Common myeloid progenitor, CD34-positive (primary cell): ENCODE measurements at regions not wholly inside any gene's neighbourhood (a gene's known extent, or its start where the extent isn't known, plus 50 kb on each side); places are given as distances from the start of the nearest gene placed in this dataset.
A peak's percentile ranks its signal among the peaks of the same experiment; 100 is the strongest.
"Not testable (repeated sequence)": the region's sequence is repeated elsewhere in the genome, so short reads cannot be mapped to it uniquely, and the experiment has no call there.

ENCODE experiments used
- CTCF ChIA-PET: fragments of 350-600 bp; sonication (Branson Sonifier 250); formaldehyde crosslinking; loops from one replicate; lab custom pipeline; 2021; ENCODE audit warnings: antibody characterized with exemption; lab: Charles Lee
- POLR2A ChIA-PET: fragments of 350-600 bp; sonication (Branson Sonifier 250); formaldehyde crosslinking; loops from one replicate; lab custom pipeline; 2021; ENCODE audit warnings: antibody characterized with exemption; lab: Charles Lee
- DNase-seq, 3 donors: peaks; one replicate each; pipeline versions ENCODE4 v3.0.0 to v3.0.0-alpha.2; 2013
- H3K27ac ChIP-seq, 2 experiments: 1 replicate in 1 of 2; 2 replicates in 1 of 2; pipeline ENCODE4 v1.7.0; 2013; ENCODE audit warnings: inconsistent platforms in 2 of 2, low read length in 2 of 2, mild to moderate bottlenecking in 2 of 2, low read depth in 1 of 2, moderate library complexity in 1 of 2; ENCODE audit not compliant: severe bottlenecking in 2 of 2, insufficient read depth in 1 of 2, poor library complexity in 1 of 2
- H3K27me3 ChIP-seq, 5 experiments: replicated peaks in 2 of 5; 1 replicate in 3 of 5; 2 replicates in 2 of 5; pipeline versions ENCODE4 v1.6.1 to v1.7.0; 2013; ENCODE audit warnings: low read length in 4 of 5, mild to moderate bottlenecking in 2 of 5, moderate library complexity in 2 of 5, inconsistent platforms in 1 of 5; ENCODE audit not compliant: insufficient read depth in 5 of 5, control insufficient read depth in 4 of 5
- H3K36me3 ChIP-seq, 4 experiments: 1 replicate in 2 of 4; 2 replicates in 2 of 4; pipeline versions ENCODE4 v1.6.1 to v1.7.0; 2013; ENCODE audit warnings: low read length in 3 of 4, control low read depth in 1 of 4, mild to moderate bottlenecking in 1 of 4; ENCODE audit not compliant: control insufficient read depth in 4 of 4, insufficient read depth in 4 of 4
- H3K4me1 ChIP-seq, 4 experiments: 1 replicate in 3 of 4; 2 replicates in 1 of 4; pipeline versions ENCODE4 v1.6.1 to v1.7.1; 2013; ENCODE audit warnings: low read length in 3 of 4, mild to moderate bottlenecking in 3 of 4, control low read depth in 1 of 4, inconsistent platforms in 1 of 4, moderate library complexity in 1 of 4; ENCODE audit not compliant: control insufficient read depth in 4 of 4, insufficient read depth in 4 of 4; ENCODE audit errors: control extremely low read depth in 1 of 4
- H3K4me3 ChIP-seq, 7 experiments: 1 replicate in 4 of 7; 2 replicates in 3 of 7; pipeline versions ENCODE4 v1.5.1 to v1.7.0; 2013; ENCODE audit warnings: mild to moderate bottlenecking in 7 of 7, low read length in 6 of 7, moderate library complexity in 6 of 7, inconsistent platforms in 2 of 7, low read depth in 2 of 7, control low read depth in 1 of 7; ENCODE audit not compliant: insufficient read depth in 4 of 7, control insufficient read depth in 1 of 7; ENCODE audit errors: extremely low read depth in 1 of 7
- H3K9me3 ChIP-seq, 5 experiments: 1 replicate in 4 of 5; 2 replicates in 1 of 5; pipeline versions ENCODE4 v1.6.1 to v1.7.1; 2013; ENCODE audit warnings: low read length in 4 of 5, mild to moderate bottlenecking in 2 of 5, inconsistent platforms in 1 of 5, low read depth in 1 of 5, moderate library complexity in 1 of 5; ENCODE audit not compliant: control insufficient read depth in 4 of 5, insufficient read depth in 2 of 5; ENCODE audit errors: control extremely low read depth in 1 of 5
- WGBS: methylation state at CpG from one replicate; pipeline ENCODE4 v1.1.5; 2013; ENCODE audit not compliant: insufficient coverage; 5-methylcytosine and 5-hydroxymethylcytosine counted together

DNA sequence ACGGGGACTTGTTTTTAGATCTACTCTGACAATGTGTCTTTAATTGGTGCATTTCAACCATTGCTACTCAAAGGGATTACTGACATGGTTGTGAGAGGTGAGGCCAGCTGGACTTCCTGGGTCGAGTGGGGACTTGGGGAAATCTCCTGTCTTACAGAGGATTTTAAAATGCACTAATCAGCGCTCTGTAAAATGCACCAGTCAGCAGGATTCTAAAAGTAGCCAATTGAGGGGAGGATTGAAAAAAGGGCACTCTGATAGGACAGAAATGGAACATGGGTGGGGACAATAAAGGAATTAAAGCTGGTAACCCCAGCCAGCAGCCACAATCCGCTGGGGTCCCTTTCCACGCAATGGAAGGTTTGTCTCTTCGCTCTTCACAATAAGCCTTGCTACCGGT lies 122.5 kb upstream of the SNRPN start:
- ChIA-PET POLR2A (no interaction called here), CTCF (no interaction called here)
- H3K9me3 ChIP-seq: no peaks in the 10 kb centered on the region
- no peaks in the 10 kb centered on the region for H3K27me3 ChIP-seq
- H3K4me1 ChIP-seq: no peaks in the 10 kb centered on the region
- no peaks in the 10 kb centered on the region for H3K36me3 ChIP-seq
- 96% methylated on average over 5 of the region's 7 CpGs for WGBS
- DNase-seq: no peak
- no peak overlapping the region for H3K4me3 ChIP-seq
- no peak overlapping the region for H3K27ac ChIP-seq

DNA sequence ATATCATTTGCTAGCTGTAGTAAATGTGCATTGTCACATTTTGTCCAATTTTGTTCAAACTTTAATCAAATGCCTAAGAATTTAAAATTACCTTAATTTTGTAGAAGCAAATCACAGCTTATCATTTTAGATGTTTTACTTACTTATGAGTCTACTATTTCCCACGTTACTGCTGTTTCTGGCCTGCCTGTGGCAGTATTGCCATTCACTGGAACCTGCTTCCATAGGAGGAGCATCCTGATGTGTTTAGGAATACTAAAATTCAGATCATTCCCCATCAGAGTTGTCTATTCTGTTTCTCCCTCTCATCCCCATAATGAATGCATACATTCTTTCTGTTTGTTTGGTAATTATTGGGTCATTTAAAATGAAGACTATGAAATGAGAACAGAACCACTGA lies 119.5 kb upstream of the SNRPN start:
- Histone ChIP-seq H3K36me3 (no peaks in the 10 kb centered on the region), H3K4me3 (no peak overlapping the region), H3K4me1 (no peaks in the 10 kb centered on the region), H3K9me3 (peaks cover 0 to 9% (median 3%) of the 10 kb centered on the region in 5 experiments), H3K27me3 (no peaks in the 10 kb centered on the region), H3K27ac (no peak overlapping the region)
- CTCF ChIA-PET: no interaction called here
- POLR2A ChIA-PET: no interaction called here
- DNase-seq: no peak
- WGBS: no CpG with 5 or more reads among the region's 1 CpG

DNA sequence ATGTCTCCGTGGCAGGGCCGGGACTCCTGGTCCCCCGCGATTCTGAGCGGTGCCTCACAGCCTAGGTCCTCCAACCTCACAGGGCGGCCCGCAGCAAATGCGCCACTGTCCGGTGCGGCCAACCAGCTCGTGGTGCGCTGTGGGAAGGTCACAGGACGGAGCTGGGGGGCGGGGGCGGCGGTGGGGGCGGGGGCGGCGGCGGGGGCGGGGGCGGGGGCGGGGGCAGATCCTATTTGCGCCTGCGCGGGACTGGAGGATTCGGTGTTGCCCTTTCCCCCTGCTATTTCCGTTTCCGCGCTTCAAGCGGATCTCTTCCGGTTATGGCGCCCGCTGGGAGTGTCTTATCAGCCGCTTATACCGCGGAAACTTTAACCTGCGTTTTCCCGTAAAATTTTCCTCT lies 106.7 kb upstream of the SNRPN start:
- Histone ChIP-seq H3K27ac (no peak overlapping the region), H3K9me3 (peaks cover 0 to 13% (median 4%) of the 10 kb centered on the region in 5 experiments), H3K4me3 (peak overlapping the region in 3 of 7 experiments; percentile 19 to 52 (median 19)), H3K27me3 (peaks cover 0 to 11% (median 0%) of the 10 kb centered on the region in 5 experiments), H3K36me3 (no peaks in the 10 kb centered on the region), H3K4me1 (no peaks in the 10 kb centered on the region)
- ChIA-PET POLR2A (no interaction called here), CTCF (no interaction called here)
- DNase-seq: no peak
- 36% methylated on average over 23 of the region's 39 CpGs for WGBS

DNA sequence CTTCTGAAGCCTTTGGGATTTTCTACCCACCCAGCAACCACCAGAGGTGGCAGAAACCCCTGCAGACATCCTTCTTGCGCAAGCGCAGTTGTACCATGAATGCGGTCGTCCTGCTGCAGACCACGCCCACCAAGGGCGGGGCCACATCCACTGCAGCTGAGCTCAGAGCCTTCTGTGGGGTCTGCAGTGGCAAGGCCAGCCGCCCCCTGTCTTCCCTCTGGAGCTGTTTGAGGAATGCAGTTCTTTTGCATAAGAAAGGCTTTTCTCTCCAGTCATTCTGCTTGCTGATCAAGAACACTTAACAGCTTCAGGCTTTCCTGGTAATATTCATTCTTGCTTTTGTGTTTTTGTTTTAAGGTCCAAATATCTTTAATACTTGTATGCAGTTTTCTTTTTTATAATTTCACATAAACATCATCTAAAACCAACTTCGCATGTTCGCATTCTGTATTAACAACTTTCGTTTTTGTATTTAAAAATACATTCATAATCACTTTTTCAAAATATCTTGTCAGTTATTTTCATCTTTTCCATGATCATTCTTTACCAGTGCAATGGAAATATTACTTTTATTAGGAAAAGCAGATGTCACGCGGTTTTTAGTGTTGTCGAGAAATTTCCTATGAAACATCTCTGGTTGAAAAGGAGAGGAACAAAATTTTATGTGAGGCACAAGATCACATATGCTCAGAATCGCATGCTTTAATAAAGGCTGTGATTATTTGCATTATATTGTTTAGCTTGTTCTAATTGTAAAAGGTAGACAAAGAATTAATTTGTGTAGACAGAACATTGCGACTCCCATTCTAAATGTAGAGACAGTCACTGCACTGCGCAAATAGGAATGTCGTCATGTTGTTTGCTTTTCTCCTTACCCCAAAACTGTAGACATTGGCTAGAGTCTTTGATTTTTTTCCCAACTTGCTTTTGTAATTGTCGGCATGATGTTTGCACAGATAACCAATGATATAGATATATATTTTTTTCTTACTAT lies 98.1 kb upstream of the SNRPN start:
- Histone ChIP-seq H3K4me3 (no peak overlapping the region), H3K36me3 (no peaks in the 10 kb centered on the region), H3K9me3 (peaks cover 0 to 7% (median 1%) of the 10 kb centered on the region in 5 experiments), H3K4me1 (no peaks in the 10 kb centered on the region), H3K27me3 (peaks cover 0 to 2% (median 0%) of the 10 kb centered on the region in 5 experiments), H3K27ac (no peak overlapping the region)
- CTCF ChIA-PET: no interaction called here
- no peak for DNase-seq
- WGBS: 66% methylated on average over 14 of the region's 18 CpGs
- POLR2A ChIA-PET: no interaction called here

DNA sequence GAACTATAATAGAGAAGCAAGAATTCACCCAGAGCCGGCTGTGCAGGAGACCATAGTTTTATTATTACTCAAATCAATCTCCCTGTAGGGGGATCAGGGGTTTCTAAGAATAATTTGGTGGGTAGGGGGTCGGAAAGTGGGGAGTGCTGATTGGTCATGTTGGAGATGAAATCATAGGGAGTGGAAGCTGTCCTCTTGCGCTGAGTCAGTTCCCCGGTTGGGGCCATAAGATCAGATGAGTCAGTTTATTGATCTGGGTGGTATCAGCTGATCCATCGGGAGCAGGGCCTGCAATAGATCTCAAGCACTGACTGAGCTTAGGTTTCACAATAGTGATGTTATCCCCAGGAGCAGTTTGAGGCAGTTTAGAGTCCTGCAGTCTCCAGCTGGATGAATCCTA lies 97.0 kb upstream of the SNRPN start:
- Histone ChIP-seq H3K36me3 (no peaks in the 10 kb centered on the region), H3K27me3 (peaks cover 0 to 2% (median 0%) of the 10 kb centered on the region in 5 experiments), H3K9me3 (peaks cover 0 to 7% (median 1%) of the 10 kb centered on the region in 5 experiments), H3K4me3 (no peak overlapping the region), H3K4me1 (no peaks in the 10 kb centered on the region), H3K27ac (no peak overlapping the region)
- no peak for DNase-seq
- POLR2A ChIA-PET: no interaction called here
- 71% methylated on average over 4 of the region's 5 CpGs for WGBS
- CTCF ChIA-PET: no interaction called here

DNA sequence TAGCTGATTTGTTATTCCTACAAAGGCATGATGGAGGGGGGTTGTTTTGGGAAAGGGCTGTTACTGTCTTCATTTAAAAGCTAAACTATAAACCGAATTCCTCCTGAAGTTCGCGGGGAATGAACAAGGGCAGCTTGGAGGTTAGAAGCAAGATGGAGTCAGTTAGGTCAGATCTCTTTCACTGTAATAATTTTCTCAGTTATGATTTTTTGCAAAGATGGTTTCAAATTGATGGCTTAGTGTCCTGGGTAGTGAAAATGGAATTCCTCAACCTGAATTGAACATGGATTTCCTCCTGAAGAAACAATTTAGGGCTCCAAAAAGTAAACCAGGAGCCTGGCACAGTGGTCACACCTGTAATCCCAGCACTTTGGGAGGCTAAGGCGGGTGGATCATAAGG lies 96.6 kb upstream of the SNRPN start:
- H3K4me3 ChIP-seq, DNase-seq, POLR2A ChIA-PET, H3K36me3 ChIP-seq, H3K4me1 ChIP-seq, H3K9me3 ChIP-seq, H3K27ac ChIP-seq, CTCF ChIA-PET, H3K27me3 ChIP-seq: not testable (repeated sequence)
- WGBS: 89% methylated on average over 1 of the region's 4 CpGs
